Kidney epithelial cell (primary cell): ENCODE measurements at regions not wholly inside any gene's neighbourhood (a gene's known extent, or its start where the extent isn't known, plus 50 kb on each side); places are given as distances from the start of the nearest gene placed in this dataset.
"Not testable (repeated sequence)": the region's sequence is repeated elsewhere in the genome, so short reads cannot be mapped to it uniquely, and the experiment has no call there.

Experiments
- DNase-seq: peaks from one replicate; pipeline ENCODE4 v3.0.0-alpha.2; 2010; ENCODE audit warnings: low read depth
- H3K27me3 ChIP-seq: 2 replicates; pipeline ENCODE4 v1.6.0; 2011; ENCODE audit warnings: low read length; ENCODE audit not compliant: control insufficient read depth, insufficient read depth
- H3K36me3 ChIP-seq: 2 replicates; pipeline ENCODE4 v1.5.1; 2011; ENCODE audit warnings: low read length; ENCODE audit not compliant: control insufficient read depth, insufficient read depth
- H3K4me3 ChIP-seq: 2 replicates; pipeline ENCODE4 v1.5.1; 2011; ENCODE audit warnings: low read depth, mild to moderate bottlenecking, control low read depth, low read length
- TF ChIP-seq, protein P1 (sequence below): IDR thresholded peaks from 2 replicates; pipeline ENCODE4 v1.5.1; 2011; ENCODE audit warnings: mild to moderate bottlenecking, moderate library complexity, low read length, control low read depth, inconsistent platforms; ENCODE audit not compliant: insufficient read depth, poor library complexity, severe bottlenecking

DNA sequence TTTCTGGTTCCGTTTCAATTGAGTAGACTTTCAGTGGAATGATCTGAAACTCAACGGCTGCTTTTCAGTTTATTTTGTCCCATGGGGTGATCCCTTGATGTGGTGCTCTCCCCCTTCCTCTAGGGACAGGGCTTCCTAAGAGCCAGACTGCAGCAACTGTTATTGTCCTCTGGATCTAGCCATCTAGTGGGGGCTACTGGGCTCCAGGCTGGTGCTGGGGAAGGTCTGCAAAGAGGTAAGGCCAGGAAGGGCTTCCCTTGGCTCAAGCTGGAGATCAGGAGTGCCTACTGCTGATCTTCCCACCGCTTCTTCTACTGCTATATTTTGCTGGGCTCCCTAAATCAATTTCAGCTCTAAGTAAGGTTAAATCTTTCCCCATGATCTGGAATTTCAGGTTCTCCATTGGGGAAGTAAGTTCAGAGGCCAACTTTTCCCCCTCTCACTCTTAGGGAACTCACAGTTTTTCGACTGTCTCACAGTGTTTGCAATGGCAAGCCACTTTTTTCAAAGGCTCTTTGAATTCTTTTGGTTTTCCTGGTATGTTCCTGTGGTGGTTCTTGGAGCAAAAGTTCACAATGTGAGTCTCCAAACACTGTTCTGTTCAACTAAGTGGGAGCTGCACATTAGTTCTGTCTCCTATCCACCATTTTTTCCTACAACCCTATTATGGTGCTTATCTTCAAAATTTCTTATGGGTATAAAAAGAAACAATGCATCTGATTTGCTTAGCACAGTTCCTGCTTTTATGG lies 286.2 kb upstream of the EXOC2 start:
- H3K36me3 ChIP-seq: no peaks in the 10 kb centered on the region
- H3K4me3 ChIP-seq: no peak overlapping the region
- H3K27me3 ChIP-seq: no peaks in the 10 kb centered on the region
- DNase-seq: no peak
- TF ChIP-seq, protein P1, sequence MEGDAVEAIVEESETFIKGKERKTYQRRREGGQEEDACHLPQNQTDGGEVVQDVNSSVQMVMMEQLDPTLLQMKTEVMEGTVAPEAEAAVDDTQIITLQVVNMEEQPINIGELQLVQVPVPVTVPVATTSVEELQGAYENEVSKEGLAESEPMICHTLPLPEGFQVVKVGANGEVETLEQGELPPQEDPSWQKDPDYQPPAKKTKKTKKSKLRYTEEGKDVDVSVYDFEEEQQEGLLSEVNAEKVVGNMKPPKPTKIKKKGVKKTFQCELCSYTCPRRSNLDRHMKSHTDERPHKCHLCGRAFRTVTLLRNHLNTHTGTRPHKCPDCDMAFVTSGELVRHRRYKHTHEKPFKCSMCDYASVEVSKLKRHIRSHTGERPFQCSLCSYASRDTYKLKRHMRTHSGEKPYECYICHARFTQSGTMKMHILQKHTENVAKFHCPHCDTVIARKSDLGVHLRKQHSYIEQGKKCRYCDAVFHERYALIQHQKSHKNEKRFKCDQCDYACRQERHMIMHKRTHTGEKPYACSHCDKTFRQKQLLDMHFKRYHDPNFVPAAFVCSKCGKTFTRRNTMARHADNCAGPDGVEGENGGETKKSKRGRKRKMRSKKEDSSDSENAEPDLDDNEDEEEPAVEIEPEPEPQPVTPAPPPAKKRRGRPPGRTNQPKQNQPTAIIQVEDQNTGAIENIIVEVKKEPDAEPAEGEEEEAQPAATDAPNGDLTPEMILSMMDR: no peak

DNA sequence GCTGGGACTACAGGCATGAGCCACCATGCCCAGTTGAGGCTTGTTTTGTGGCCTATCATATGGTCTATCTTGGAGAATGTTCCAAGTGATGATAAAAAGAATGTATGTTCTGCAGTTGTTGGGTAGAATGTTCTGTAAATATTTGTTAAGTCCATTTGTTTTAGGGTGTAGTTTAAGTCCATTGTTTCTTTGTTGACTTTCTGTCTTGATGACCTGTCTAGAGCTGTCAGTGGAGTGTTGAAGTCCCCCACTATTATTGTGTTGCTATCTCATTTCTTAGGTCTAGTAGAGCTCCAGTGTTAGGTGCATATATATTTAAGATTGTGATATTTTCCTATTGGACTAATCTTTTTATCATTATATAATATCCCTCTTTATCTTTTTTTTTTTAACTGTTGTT lies 284.3 kb upstream of the EXOC2 start:
- not testable (repeated sequence) for DNase-seq

DNA sequence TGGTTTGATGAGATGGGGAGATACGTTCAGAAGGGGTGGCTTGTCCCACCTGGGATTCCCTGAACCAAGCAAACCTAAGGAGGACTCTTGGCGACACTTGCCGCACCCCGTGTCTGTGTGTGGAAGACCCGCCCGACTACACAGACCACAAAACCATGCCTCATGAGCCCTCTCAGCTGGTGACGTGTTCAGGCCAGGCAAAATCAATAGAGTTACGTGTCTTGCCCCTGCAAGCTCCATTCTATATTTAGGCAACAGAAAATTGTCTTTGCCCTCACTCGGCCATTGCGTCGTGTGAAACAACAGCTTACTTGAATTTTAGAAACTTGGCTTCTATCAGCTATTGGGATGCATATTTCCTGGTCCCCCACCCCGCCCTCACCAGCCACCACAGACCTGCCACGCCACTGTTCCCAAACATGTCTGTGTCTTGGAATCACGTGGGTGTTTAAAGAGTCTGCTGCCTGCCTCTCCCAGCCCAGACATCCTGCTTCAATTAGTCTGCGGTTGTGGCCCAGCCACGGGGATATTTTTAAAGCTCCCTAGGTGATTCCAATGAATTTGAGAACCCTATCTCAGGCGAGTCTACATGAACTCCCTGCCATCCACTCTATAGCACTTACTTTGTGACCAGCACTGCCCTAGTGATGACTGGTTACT lies 279.2 kb upstream of the EXOC2 start:
- TF ChIP-seq, protein P1: no peak
- no peak overlapping the region for H3K4me3 ChIP-seq
- peaks cover 5% of the 10 kb centered on the region for H3K27me3 ChIP-seq
- no peak for DNase-seq
- H3K36me3 ChIP-seq: no peaks in the 10 kb centered on the region

More for the DNA sequence above, 284.3 kb upstream of the EXOC2 start:
- H3K27me3 ChIP-seq, H3K36me3 ChIP-seq, H3K4me3 ChIP-seq: not testable (repeated sequence)

DNA sequence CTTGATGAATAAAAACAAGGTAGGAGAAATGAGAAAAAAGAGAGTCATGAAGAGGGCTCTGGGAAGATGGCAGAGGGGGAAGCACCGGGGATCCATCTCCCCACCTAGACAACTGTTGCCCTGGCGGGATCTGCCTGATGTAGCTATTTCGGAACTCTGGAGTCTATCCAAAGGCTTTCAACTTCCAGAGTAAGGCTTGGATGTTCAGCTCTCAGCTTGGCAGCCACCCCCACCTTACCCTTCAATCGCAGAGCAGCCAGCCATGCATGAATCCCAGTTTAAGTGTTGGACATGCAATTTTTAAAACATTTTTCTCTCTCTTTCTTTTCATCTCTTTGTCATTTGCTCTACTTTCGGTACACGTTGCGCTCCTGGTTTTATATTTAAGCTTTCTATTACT lies 275.9 kb upstream of the EXOC2 start:
- Histone ChIP-seq H3K4me3 (no peak overlapping the region), H3K27me3 (peaks cover 5% of the 10 kb centered on the region), H3K36me3 (no peaks in the 10 kb centered on the region)
- TF ChIP-seq, protein P1: no peak
- no peak for DNase-seq

DNA sequence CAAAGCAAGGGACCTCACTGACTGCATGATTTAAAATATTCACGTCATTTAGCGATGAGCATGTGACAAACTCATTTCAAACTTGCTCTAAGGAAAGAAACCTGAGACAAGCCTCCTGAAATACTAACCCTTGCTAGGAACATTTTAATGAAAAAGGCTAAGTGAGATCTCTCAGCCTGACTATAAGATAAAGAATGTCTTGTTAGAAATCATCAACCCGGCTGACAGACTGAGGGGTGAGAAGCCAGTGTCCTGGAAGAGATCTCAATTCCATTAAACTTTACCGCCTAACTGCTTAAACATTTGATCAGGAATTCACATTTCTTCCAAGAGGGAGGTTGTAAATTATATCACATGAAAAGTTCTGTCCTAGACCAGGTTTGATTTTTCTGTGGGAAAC lies 274.8 kb upstream of the EXOC2 start:
- H3K4me3 ChIP-seq: no peak overlapping the region
- H3K36me3 ChIP-seq: no peaks in the 10 kb centered on the region
- peaks cover 5% of the 10 kb centered on the region for H3K27me3 ChIP-seq
- TF ChIP-seq, protein P1: no peak
- DNase-seq: no peak

DNA sequence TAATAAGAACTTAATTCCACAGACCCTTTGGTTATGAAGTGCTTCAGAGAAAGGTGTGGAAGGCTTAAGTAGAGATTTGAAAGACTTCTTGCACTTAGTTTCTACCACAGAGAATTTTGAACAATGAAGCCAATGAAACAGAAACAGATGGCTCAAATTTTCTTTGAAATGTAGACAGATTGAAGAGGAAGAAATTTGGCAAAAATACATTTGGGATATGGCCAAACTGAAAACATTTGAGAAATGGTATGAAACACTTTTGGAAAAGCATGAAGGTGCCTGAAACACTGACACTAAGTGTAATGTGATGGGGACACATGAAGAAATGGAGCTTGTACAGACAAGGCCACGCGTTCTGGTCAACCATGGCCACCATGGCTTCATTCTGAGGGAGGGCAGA lies 272.4 kb upstream of the EXOC2 start:
- Histone ChIP-seq H3K36me3 (no peaks in the 10 kb centered on the region), H3K27me3 (peaks cover 5% of the 10 kb centered on the region), H3K4me3 (no peak overlapping the region)
- no peak for DNase-seq
- TF ChIP-seq, protein P1: no peak
